ENCODE measurements at regions not wholly inside any gene's neighbourhood (a gene's known extent, or its start where the extent isn't known, plus 50 kb on each side); places are given as distances from the start of the nearest gene placed in this dataset.
A peak's percentile ranks its signal among the peaks of the same experiment; 100 is the strongest.
"Not testable (repeated sequence)": the region's sequence is repeated elsewhere in the genome, so short reads cannot be mapped to it uniquely, and the experiment has no call there.

GRCh38 chr11:38842991-38843390, 2245.0 kb upstream of the RAG2 start:
- no peak for DNase-seq

- DNase-seq = no peak
Measured at GRCh38 chr11:38839071-38839470, 2241.0 kb upstream of the RAG2 start.

- DNase-seq = no peak
Measured at GRCh38 chr11:38835966-38836365, 2237.9 kb upstream of the RAG2 start.

GRCh38 chr11:38824573-38824972, 2226.5 kb upstream of the RAG2 start:
- DNase-seq = peak in 1 of 2 experiments; percentile 5

- not testable (repeated sequence) for DNase-seq
Measured at GRCh38 chr11:38821786-38822185, 2223.8 kb upstream of the RAG2 start.

- no peak for DNase-seq
Measured at GRCh38 chr11:38819981-38820380, 2221.9 kb upstream of the RAG2 start.

GRCh38 chr11:38818720-38819119, 2220.7 kb upstream of the RAG2 start:
- no peak for DNase-seq

- DNase-seq = no peak
Measured at GRCh38 chr11:38814670-38815069, 2216.6 kb upstream of the RAG2 start.

GRCh38 chr11:38809521-38809920, 2211.5 kb upstream of the RAG2 start:
- DNase-seq = no peak

- no peak for DNase-seq
Measured at GRCh38 chr11:38796281-38796680, 2198.2 kb upstream of the RAG2 start.

GRCh38 chr11:38795027-38795426, 2197.0 kb upstream of the RAG2 start:
- no peak for DNase-seq

- DNase-seq = peak in 1 of 2 experiments; percentile 66
Measured at GRCh38 chr11:38791346-38791961, 2193.4 kb upstream of the RAG2 start.

- no peak for DNase-seq
Measured at GRCh38 chr11:38788561-38788960, 2190.5 kb upstream of the RAG2 start.

GRCh38 chr11:38784164-38784563, 2186.1 kb upstream of the RAG2 start:
- DNase-seq = no peak

GRCh38 chr11:38766796-38767195, 2168.8 kb upstream of the RAG2 start:
- no peak for DNase-seq

- no peak for DNase-seq
Measured at GRCh38 chr11:38759394-38759793, 2161.4 kb upstream of the RAG2 start.

- DNase-seq = no peak
Measured at GRCh38 chr11:38756537-38756936, 2158.5 kb upstream of the RAG2 start.

- no peak for DNase-seq
Measured at GRCh38 chr11:38751421-38751820, 2153.4 kb upstream of the RAG2 start.

- DNase-seq = not testable (repeated sequence)
Measured at GRCh38 chr11:38746516-38746915, 2148.5 kb upstream of the RAG2 start.

GRCh38 chr11:38723361-38723760, 2125.3 kb upstream of the RAG2 start:
- DNase-seq = no peak

GRCh38 chr11:38721586-38722315, 2123.7 kb upstream of the RAG2 start:
- no peak for DNase-seq

- no peak for DNase-seq
Measured at GRCh38 chr11:38718659-38719058, 2120.6 kb upstream of the RAG2 start.

- no peak for DNase-seq
Measured at GRCh38 chr11:38718049-38718448, 2120.0 kb upstream of the RAG2 start.

GRCh38 chr11:38711110-38711509, 2113.1 kb upstream of the RAG2 start:
- DNase-seq = no peak

- DNase-seq = no peak
Measured at GRCh38 chr11:38710262-38710661, 2112.2 kb upstream of the RAG2 start.

Measured in NCI-H524 (cell line).